HG03039 (cell line): ENCODE measurements at regions not wholly inside any gene's neighbourhood (a gene's known extent, or its start where the extent isn't known, plus 50 kb on each side); places are given as distances from the start of the nearest gene placed in this dataset.

Experiments used
- ATAC-seq: cut with Tn5 transposase; IDR thresholded peaks from one replicate; pipeline ENCODE4 v1.9.1; 2021; ENCODE audit warnings: mild to moderate bottlenecking, moderate library complexity; ENCODE audit not compliant: unreplicated experiment

- no peak for ATAC-seq
Measured at GRCh38 chr10:130545697-130546096, 409.5 kb downstream of the GLRX3 start.

- ATAC-seq: no peak
Measured at GRCh38 chr10:130546841-130547240, 410.6 kb downstream of the GLRX3 start.

GRCh38 chr10:130547368-130547767 lies 411.2 kb downstream of the GLRX3 start:
- ATAC-seq: no peak

GRCh38 chr10:130550952-130551674 lies 414.9 kb downstream of the GLRX3 start:
- ATAC-seq: no peak

GRCh38 chr10:130551676-130552075 lies 415.5 kb downstream of the GLRX3 start:
- ATAC-seq: no peak

GRCh38 chr10:130553826-130554225 lies 417.6 kb downstream of the GLRX3 start:
- no peak for ATAC-seq

GRCh38 chr10:130554701-130555410 lies 418.7 kb downstream of the GLRX3 start:
- no peak for ATAC-seq

GRCh38 chr10:130555411-130555750 lies 419.2 kb downstream of the GLRX3 start:
- ATAC-seq: no peak

- no peak for ATAC-seq
Measured at GRCh38 chr10:130557181-130557845, 421.1 kb downstream of the GLRX3 start.

- ATAC-seq: no peak
Measured at GRCh38 chr10:130558746-130559546, 422.8 kb downstream of the GLRX3 start.

GRCh38 chr10:130559547-130559880 lies 423.3 kb downstream of the GLRX3 start:
- ATAC-seq: no peak

GRCh38 chr10:130560116-130560515 lies 423.9 kb downstream of the GLRX3 start:
- no peak for ATAC-seq

GRCh38 chr10:130560573-130560972 lies 424.4 kb downstream of the GLRX3 start:
- ATAC-seq: no peak

- no peak for ATAC-seq
Measured at GRCh38 chr10:130561681-130562080, 425.5 kb downstream of the GLRX3 start.

GRCh38 chr10:130567011-130567410 lies 430.8 kb downstream of the GLRX3 start:
- no peak for ATAC-seq

- no peak for ATAC-seq
Measured at GRCh38 chr10:130567436-130567835, 431.2 kb downstream of the GLRX3 start.

- no peak for ATAC-seq
Measured at GRCh38 chr10:130568246-130568645, 432.1 kb downstream of the GLRX3 start.

GRCh38 chr10:130570074-130570473 lies 433.9 kb downstream of the GLRX3 start:
- no peak for ATAC-seq

- ATAC-seq: no peak
Measured at GRCh38 chr10:130571674-130572073, 435.5 kb downstream of the GLRX3 start.

GRCh38 chr10:130573446-130573845 lies 437.3 kb downstream of the GLRX3 start:
- ATAC-seq: no peak

- ATAC-seq: no peak
Measured at GRCh38 chr10:130575756-130576285, 439.6 kb downstream of the GLRX3 start.
